ENCODE measurements at regions not wholly inside any gene's neighbourhood (a gene's known extent, or its start where the extent isn't known, plus 50 kb on each side); places are given as distances from the start of the nearest gene placed in this dataset.

- DNase-seq (ENCODE audit: low read depth, low spot score) (no peak), ATAC-seq (no peak)
- TF ChIP-seq, protein P1, sequence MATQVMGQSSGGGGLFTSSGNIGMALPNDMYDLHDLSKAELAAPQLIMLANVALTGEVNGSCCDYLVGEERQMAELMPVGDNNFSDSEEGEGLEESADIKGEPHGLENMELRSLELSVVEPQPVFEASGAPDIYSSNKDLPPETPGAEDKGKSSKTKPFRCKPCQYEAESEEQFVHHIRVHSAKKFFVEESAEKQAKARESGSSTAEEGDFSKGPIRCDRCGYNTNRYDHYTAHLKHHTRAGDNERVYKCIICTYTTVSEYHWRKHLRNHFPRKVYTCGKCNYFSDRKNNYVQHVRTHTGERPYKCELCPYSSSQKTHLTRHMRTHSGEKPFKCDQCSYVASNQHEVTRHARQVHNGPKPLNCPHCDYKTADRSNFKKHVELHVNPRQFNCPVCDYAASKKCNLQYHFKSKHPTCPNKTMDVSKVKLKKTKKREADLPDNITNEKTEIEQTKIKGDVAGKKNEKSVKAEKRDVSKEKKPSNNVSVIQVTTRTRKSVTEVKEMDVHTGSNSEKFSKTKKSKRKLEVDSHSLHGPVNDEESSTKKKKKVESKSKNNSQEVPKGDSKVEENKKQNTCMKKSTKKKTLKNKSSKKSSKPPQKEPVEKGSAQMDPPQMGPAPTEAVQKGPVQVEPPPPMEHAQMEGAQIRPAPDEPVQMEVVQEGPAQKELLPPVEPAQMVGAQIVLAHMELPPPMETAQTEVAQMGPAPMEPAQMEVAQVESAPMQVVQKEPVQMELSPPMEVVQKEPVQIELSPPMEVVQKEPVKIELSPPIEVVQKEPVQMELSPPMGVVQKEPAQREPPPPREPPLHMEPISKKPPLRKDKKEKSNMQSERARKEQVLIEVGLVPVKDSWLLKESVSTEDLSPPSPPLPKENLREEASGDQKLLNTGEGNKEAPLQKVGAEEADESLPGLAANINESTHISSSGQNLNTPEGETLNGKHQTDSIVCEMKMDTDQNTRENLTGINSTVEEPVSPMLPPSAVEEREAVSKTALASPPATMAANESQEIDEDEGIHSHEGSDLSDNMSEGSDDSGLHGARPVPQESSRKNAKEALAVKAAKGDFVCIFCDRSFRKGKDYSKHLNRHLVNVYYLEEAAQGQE (IDR thresholded peaks at IDR 0.05; ENCODE audit: insufficient read depth in 1 of 2, low read depth in 2 of 2, low read length in 1 of 2): no peak
- TF ChIP-seq TCF7L2 (IDR thresholded peaks at IDR 0.05; ENCODE audit: low read depth, low read length) (no peak), POLR2AphosphoS5 (IDR thresholded peaks at IDR 0.05; ENCODE audit: low read depth, low read length) (no peak), SIN3A (IDR thresholded peaks at IDR 0.05; ENCODE audit: borderline replicate concordance, insufficient read depth, low read depth, low read length) (no peak)
- TF ChIP-seq, protein P2, sequence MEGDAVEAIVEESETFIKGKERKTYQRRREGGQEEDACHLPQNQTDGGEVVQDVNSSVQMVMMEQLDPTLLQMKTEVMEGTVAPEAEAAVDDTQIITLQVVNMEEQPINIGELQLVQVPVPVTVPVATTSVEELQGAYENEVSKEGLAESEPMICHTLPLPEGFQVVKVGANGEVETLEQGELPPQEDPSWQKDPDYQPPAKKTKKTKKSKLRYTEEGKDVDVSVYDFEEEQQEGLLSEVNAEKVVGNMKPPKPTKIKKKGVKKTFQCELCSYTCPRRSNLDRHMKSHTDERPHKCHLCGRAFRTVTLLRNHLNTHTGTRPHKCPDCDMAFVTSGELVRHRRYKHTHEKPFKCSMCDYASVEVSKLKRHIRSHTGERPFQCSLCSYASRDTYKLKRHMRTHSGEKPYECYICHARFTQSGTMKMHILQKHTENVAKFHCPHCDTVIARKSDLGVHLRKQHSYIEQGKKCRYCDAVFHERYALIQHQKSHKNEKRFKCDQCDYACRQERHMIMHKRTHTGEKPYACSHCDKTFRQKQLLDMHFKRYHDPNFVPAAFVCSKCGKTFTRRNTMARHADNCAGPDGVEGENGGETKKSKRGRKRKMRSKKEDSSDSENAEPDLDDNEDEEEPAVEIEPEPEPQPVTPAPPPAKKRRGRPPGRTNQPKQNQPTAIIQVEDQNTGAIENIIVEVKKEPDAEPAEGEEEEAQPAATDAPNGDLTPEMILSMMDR (IDR thresholded peaks at IDR 0.05): no peak
- BruUV-seq (replicated peaks): no TSS peak
- ChIA-PET POLR2A (no interaction called here), CTCF (interaction anchor here (0.6 kb wide), 1 partner anchor 335 kb away, joined by 3 read pairs; no protein-coding TSS in a partner anchor)
- intact Hi-C loops (cut with micrococcal nuclease; ENCODE audit: unreplicated experiment): no loop called here
- no peaks in the 10 kb centered on the region for H3K4me1 ChIP-seq (ENCODE audit: control insufficient read depth, insufficient read depth, low read length)
- no peak overlapping the region for H3K4me3 ChIP-seq (ENCODE audit: low read depth in 2 of 2, low read length in 2 of 2)
- no peaks in the 10 kb centered on the region; the same call in 1 of the 2 replicates for H3K27me3 ChIP-seq (ENCODE audit: control insufficient read depth, insufficient read depth, low read length)
- in situ Hi-C loops (cut with HindIII; ENCODE audit: low pct_unique_long_range_greater_than_20kb, low sequenced_read_pairs): no loop called here
- H3K36me3 ChIP-seq (ENCODE audit: control insufficient read depth, insufficient read depth, low read length): no peaks in the 10 kb centered on the region
- H3K9me3 ChIP-seq (ENCODE audit: control insufficient read depth, insufficient read depth, low read depth, low read length): no peaks in the 10 kb centered on the region
- no peak overlapping the region for H3K27ac ChIP-seq (ENCODE audit: low read length)
Observed at GRCh38 chr22:49548356-49549202, 279.1 kb downstream of the BRD1 start.

DNA sequence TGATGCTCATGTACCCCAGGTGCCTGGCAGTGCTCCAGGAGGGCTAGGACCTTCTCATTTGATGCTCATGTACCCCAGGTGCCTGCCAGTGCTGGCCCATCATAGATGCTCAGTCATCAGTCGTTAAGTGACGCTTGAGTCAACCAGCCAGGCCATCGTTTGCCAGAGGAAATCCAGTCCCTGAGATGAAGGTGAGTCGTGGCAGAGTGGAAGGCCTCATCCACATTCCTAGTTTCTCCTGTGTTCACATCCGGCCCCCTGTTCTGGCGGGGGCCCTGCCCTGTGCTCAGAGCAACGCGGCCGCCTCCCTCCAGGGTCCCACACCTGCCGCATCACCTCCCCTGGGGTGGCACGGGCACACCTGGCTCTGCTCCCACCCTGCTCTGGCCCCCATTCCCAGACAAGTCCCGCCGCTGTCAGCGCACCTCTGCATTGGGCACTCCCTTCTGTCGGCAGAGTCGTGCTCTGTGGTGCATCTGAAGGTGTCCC, 279.9 kb downstream of the BRD1 start:
- Histone ChIP-seq H3K27ac (ENCODE audit: low read length) (no peak overlapping the region), H3K36me3 (ENCODE audit: control insufficient read depth, insufficient read depth, low read length) (no peaks in the 10 kb centered on the region), H3K4me3 (ENCODE audit: low read depth in 2 of 2, low read length in 2 of 2) (no peak overlapping the region), H3K4me1 (ENCODE audit: control insufficient read depth, insufficient read depth, low read length) (no peaks in the 10 kb centered on the region), H3K27me3 (ENCODE audit: control insufficient read depth, insufficient read depth, low read length) (no peaks in the 10 kb centered on the region; the same call in 1 of the 2 replicates), H3K9me3 (ENCODE audit: control insufficient read depth, insufficient read depth, low read depth, low read length) (no peaks in the 10 kb centered on the region)
- no TSS peak for BruUV-seq (replicated peaks)
- ChIA-PET POLR2A (no interaction called here), CTCF (interaction anchor here (0.6 kb wide), 1 partner anchor 334 kb away, joined by 3 read pairs; no protein-coding TSS in a partner anchor)
- no peak for ATAC-seq
- intact Hi-C loops (cut with micrococcal nuclease; ENCODE audit: unreplicated experiment): no loop called here
- TF ChIP-seq, protein P1 (IDR thresholded peaks at IDR 0.05; ENCODE audit: insufficient read depth in 1 of 2, low read depth in 2 of 2, low read length in 1 of 2): no peak
- TF ChIP-seq, protein P2 (IDR thresholded peaks at IDR 0.05): no peak
- TF ChIP-seq POLR2AphosphoS5 (IDR thresholded peaks at IDR 0.05; ENCODE audit: low read depth, low read length) (no peak), SIN3A (IDR thresholded peaks at IDR 0.05; ENCODE audit: borderline replicate concordance, insufficient read depth, low read depth, low read length) (no peak), TCF7L2 (IDR thresholded peaks at IDR 0.05; ENCODE audit: low read depth, low read length) (no peak)
- no peak for DNase-seq (ENCODE audit: low read depth, low spot score)
- in situ Hi-C loops (cut with HindIII; ENCODE audit: low pct_unique_long_range_greater_than_20kb, low sequenced_read_pairs): no loop called here

All from Panc1 (cell line).